GM03348 (cell line): ENCODE measurements at regions not wholly inside any gene's neighbourhood (a gene's known extent, or its start where the extent isn't known, plus 50 kb on each side); places are given as distances from the start of the nearest gene placed in this dataset.

ENCODE experiments used
- DNase-seq: peaks from one replicate; pipeline ENCODE4 v3.0.0; 2012; ENCODE audit warnings: low spot score

DNA sequence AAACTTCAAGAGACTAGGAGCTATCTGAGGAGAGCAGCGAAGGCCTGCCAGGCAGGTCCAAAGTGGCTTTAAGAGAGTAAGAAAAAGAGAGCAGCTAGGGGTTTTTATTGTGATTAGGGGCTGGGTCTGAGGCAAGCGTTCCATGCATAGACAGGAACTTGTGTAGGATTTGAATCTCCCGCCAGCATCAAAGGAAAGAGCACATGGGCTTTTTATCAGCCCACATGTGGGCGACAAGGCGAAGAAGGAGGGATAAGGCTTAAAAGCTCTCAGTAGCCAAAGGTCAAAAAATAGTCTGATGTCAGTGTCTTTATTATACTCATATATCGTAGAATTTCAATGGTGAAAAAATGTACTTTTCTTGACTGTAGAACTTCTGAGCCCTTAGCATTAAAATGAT lies 178.5 kb upstream of the TMEFF2 start:
- DNase-seq = no peak

DNA sequence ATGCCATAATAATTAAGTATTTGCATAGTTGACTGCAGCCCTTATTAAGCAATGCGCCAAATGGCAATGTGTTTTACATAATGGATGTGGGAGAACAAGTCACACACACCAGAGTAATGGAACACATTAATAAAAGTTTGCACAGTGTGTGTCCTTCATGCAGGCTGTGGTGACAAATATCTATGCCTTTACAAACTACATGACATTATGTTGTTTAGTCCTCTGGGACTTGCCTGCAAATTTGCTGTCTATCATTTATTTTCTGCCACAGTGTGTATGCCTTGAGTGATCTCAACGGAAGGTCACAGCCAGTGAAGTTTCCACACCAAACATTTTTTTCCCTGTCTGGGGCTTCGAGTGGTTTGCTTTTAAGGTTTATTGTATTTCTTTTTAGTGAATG lies 175.2 kb upstream of the TMEFF2 start:
- no peak for DNase-seq

DNA sequence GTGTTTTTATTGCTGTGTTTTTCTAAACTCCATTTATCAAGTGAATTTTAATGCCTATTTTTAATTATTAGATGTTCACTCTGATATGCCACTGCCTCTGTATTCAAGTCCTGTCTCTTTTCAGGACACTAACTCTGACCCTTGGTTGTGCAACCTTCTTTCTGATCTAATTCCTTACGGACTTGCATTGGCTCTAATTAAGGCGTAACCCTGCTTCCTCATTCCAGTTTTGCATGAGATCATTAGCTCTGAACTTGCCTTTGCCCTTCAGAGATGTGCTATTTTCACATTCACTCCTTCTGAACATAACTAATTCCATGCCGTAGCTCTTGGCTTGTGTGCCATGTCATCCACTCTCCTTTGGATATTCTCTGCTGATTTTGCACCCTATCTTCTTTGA lies 162.5 kb upstream of the TMEFF2 start:
- no peak for DNase-seq

DNA sequence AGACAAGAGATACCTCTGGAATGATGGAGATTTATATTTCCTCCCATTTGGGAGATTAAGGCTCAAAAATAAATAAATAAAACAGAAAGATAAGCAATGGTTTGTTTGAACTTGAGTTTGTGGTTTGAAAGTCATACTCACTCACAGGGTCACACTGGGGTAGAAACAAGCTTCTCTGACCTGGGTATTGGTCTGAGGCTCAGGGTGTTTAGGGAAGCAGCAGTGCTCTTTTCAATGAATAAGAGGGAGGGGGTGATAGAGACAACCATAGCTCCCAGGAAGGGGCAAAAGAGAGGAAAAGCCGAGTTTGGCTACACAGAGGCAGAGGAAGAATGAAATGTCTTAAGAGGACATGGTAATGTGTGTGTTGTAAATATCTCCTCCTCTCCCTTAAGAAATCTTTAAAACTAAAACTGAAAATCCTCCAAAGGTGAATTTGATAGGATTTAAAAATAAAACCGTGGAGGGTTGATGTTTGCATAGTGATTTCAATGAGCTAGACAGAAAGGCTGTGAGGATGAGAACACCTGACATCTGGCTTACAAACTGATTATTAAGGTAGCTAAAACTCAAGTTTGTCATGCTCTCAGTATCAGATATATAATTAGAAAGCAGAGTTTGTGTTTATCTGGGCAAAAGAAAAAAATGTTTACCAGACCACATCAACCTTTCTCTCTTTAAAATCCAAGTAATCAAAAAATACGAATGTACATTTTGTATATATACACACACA lies 159.9 kb upstream of the TMEFF2 start:
- no peak for DNase-seq

DNA sequence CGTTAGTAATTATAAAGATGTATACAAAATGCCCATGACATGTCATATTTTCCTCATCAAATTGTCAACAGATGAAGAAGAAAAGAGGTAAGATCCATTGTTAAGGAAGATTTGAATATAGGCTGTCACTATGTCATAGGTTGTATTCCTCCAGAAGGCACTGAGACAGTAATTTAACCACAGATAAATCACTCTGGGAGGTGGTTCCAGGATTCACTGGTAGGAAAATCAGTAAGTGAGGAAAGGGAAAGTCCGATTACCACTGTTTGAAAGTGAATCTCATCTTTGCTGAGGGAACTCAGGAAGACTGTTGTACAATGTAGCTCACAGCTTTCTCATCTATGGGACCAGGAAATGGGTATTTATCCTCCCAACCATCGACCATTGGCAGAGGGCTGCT lies 152.8 kb upstream of the TMEFF2 start:
- no peak for DNase-seq

DNA sequence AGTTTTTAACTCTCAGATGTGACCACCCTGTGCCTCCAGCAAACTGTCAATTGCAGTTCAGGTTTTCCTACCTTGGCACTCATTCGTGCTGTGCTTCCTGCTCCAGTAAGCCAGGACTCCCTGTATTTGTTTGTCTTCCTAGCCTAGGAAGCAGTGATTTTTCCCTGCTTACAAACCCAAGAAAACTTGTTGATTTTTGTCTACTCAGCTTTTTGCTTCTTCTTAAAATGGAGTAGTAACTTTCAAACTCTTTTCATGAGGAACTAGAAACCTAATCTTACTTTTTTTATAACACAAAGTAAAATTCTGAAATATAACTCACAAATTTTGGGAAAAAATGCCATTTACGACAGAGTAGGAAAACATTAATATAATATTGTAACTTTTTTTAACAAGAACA lies 150.6 kb upstream of the TMEFF2 start:
- no peak for DNase-seq

DNA sequence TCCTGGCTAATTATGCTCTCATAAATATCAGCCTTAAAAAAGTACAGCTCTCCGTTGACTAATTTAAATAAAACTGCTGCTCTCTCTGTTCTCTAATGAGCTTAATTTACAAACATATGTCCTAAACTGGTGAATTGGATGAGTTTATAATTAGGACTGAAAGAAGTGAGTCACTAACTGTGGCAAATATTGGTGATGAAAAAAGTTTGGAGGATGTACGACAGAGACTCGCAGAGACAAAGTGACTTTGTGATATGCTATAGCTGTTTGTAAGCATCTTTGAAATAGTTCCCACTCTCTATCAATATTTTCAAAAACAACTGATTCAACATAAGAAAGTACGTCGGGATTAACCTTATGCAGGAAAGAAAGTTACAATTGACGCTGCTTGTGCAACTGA lies 138.9 kb upstream of the TMEFF2 start:
- no peak for DNase-seq

DNA sequence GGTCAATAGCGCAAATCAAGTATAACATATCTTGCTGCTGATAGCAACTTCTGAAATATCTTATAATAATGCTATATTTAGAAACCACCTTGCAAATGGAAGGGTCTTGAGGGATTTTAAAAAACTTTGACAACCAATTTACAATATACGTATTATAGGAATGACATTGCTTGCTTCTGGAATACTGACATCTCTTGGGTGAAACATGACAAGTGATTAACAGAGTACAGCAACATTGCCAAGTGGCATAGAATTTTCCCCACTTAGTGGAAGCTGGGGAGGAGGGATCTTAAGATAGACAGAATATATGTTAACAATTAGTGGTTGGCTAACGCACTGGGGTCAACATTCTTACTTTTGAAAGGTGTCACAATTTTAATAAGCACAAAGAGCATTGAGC lies 133.6 kb upstream of the TMEFF2 start:
- DNase-seq = no peak

DNA sequence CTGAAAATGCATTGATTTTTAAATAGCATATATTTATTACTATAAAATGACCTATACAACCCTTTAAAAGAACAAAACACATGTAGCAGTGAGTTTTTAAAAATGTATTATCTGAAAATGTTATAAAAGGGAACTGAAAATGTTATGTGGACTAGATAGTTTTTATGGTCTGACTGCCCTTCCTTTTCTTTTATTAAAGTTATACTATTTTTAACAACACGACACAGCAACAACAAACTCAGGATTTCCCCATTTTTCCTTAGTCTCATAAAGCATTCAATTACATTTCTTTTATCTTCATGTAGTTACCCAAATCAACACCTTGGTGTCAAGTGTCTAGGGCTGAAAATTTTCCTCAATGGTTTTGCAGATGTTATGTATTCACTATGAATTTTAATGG lies 132.8 kb upstream of the TMEFF2 start:
- no peak for DNase-seq

DNA sequence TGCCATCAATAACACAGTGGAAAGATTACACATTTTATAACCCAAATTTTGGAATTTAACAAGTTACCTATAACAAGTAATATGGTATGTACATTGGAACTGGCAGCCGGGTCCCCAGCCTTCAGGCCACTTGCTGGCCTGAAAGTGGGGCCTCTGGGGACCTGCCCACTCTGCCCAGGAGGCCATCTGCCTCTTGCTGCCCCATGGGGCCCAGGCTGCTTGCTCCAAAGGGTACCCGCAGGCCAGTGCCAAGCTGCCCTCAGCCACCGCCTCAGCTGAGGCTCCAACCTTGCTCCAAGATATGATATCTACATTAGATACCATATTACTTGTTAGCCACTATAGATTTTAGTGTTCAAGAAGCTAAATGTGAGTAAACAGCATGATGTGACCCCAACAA lies 120.8 kb upstream of the TMEFF2 start:
- no peak for DNase-seq

DNA sequence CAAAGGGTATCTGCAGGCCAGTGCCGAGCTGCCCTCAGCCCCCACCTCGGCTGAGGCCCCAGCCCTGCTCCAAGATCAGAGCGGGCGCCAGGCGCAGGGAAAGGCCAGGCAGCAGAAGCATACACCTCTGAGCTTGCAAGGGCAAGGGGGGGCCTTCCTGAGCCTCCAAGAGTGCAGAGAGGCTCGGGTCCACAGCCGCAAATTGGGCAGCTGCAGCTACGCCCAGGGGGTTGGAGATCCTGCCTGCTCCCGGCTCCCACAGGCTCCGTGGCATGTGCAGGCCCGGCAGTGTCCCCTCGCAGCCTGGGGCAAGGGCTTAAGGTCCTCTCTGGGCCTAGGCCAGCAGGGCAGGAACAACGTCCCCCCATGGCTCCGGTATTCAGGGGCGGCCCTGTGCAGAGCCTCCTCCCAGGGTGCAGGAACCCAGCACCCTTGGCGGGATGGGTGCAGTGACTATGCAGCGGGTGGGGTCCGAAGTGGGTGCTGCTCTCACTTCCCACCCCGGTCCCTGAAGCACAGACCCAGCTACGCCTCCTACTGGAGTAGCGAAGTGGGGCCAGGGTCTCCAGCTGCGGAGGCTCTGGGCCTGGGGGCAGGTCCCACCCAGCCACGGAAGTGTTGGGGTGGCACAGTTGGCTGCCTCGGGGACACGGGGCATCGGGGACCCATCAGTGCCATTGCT lies 120.2 kb upstream of the TMEFF2 start:
- DNase-seq = no peak

DNA sequence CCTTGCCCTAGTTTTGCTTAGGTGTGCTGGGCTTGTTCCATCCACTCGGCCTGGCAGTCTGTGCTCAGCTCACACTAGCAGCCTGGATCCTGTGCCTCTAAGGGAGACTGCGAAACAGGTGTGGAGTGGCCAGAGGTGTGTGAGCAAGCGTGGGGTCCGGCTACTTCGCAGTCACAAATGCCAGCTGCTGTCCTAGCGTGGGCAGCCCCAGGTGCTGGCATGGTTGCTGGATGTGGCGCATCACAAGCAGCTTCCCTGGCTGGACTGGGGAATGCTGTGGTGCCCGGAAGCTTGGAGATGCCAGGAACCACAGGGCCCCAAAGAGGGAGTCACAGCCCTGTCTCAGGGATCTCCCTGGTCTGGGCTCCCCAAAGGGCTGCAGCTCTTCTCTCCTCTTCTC lies 119.0 kb upstream of the TMEFF2 start:
- DNase-seq = no peak

DNA sequence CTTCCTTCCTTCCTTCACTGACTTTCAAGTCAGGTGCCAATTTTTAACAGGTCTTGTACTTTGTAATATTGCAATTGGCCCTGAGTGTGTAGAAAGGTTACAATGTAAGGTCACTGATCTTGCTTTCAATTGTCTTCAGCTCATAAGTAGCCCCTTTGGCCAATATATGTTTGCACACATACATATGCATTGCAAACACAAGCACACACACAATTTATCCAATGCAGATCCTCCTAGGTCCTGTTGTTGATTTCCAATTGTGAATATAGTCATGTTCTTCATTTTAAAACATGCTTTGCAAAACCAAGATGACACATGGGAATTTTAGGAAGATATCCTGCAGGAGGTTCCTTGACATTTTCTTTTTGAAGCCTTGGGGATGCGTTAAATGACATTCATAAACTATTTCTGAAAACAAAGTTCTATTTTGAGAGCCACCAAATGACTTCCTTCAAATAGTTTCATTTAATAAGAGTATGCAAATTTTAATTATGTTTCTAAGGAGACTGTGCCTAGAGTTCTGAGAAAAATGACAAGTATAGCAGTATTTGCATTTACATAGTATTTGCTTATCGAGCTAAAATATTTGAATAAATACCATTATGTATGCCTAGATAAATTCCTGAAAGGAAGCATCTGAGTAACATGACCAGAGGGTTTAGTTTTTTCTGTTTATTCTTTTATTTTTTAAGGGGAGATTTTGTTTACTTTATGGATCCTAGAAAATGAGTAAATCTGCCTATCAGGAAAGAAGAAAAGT lies 117.1 kb upstream of the TMEFF2 start:
- no peak for DNase-seq

DNA sequence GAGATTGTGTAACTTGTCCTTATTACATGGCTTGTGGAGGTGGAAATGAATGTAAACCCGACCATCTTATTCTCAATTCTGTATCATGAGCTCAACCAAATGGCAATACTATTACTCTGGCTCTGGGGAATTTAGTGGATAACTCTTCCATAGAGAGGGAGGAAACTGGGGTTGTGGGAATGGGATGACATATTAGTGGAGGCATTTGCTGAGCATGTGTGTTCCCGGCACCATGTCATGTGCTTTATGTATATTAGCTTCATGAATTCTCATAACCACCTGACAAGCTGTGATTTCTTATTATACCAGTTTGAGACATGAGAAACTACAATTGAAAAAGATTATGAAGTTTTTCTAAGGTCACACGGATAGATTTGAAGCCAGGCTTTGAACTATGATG lies 112.8 kb upstream of the TMEFF2 start:
- no peak for DNase-seq

DNA sequence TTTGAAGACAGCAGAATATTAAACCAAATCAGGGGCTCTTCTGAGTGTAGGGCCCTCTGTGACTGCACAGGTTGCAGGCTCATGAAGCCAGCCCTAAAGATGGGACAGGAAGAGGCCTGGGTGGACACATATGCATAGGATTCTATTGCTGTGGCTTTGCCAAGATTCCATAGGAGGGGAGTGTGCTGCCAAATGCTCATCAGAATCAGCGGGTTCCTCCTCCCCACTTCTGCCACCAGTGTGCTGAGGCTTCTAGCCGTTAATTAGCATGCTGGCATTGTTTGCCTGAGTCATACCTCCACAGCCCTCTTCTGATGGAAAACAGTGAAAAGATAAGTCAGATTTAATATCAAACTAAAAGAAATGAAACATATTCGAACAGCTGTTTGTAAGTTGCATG lies 103.9 kb upstream of the TMEFF2 start:
- no peak for DNase-seq

DNA sequence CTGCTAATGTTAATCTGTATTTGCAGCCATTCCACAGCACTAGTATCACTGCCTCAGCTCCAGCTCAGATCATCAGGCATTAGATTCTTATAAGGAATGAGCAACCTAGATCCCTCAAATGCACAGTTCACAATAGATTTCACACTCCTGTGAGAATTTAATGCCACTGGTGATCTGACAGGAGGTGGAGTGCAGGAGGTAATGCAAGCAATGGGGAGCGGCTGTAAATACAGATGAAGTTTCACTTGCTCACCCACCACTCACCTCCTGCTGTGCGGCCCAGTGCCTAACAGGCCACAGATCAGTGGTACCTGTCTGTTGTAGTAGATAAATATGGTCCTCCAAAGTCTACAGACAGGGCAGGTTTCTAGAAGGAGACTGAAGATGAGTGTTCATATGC lies 97.7 kb upstream of the TMEFF2 start:
- no peak for DNase-seq

DNA sequence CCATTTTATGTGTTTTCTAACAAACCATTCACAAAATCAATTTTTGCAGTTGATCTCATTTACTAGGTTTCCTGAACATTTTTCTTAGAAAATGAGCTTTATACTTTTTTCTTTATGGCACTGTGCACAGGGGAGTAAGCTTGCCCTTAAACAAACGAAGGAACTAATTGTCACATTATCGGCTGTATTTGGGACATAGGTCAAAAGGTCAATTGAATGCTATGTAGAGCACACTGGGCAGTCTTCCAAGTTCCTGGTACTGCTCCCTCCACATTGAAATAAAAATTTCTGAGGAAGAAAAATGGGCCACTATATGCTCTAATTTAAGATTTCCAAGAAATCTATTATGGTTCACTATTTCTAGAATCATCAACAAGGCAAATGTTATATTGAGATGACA lies 93.6 kb upstream of the TMEFF2 start:
- no peak for DNase-seq

DNA sequence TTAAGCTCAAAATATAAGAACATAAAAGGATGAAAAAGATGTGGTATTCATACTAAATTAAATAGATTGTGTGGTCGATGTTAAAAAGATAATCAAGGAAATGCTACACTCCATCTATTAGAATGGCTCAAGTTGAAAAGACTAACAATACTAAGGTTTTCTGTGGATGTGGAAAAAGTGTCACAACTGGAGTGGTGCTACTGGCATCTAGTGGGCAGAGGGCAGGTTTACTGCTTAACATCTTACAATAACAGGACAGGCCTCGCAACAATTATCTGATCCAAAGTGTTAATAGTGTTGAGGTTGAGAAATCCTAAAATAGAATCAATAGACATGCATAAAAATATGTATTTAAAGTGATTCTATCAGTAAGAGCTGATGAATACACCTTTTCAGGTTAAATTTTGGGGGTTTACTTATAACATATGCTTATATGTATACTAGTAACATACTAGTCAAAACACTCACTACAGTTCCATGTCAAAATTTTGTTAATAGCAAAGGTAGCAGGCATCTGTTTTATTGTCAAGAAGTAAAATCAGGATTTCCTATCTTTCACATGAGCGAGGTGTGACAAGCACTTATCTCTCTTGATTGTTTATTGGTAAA lies 91.5 kb upstream of the TMEFF2 start:
- peak; percentile 45 for DNase-seq

DNA sequence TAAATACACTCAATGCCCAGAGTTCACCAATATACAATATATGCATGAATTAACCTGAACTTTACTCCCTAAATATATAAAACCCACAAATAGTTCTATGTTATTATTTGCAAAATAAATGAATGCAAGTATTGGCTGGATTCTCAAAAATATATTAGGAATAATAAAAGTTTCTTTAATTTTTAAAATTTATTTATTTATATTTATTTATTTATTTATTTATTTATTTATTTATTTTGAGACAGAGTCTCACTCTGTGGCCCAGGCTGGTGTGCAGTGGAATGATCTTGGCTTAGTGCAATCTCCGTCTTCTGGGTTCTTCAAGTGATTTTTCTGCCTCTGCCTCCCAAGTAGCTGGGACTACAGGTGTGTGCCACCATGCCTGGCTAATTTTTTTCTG lies 88.7 kb upstream of the TMEFF2 start:
- no peak for DNase-seq

DNA sequence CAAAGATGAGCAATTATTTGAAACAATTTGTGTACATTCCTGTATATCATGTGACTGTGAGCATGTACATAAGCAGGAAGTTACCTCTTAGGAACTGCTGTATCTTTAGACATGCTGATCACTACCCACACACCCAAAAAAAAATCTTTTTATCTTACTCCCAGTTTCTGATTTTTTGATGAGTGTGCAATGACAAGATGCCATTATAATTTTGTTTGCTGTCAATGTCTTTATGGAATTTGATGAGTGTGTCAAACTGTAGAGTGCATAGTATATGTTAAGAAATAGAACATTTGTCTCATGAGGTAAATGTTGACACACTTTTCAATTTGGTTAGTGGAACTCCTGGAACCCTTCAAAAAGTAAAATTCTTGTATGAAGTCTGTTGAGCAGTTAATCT lies 84.0 kb upstream of the TMEFF2 start:
- DNase-seq = no peak

DNA sequence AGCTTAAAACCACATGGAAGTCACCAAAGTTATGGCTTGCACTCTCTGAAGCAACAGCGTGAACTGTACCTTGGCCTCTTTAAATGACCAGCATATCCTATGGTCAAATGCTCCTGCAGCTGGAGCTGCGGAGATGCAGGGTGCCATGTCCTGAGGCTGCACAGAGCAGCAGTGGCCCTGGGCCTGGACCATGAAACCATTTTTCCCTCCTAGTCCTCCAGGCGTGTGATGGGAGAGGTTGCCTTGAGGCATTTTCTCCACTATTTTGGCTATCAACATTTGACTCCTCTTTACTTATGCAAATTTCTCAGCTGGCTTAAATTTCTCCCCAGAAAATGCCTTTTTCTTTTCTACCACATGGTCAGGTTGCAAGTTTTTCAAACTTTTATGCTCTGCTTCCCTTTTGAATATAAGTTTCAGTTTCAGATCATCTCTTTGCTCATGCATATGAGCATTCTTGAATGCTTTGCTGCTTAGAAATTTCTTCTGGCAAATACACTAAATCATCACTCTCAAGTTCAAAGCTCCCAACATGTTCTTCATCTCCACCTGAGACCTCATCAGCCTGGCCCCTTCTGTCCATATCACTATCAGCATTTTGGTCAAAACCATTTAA lies 82.9 kb upstream of the TMEFF2 start:
- DNase-seq = no peak

DNA sequence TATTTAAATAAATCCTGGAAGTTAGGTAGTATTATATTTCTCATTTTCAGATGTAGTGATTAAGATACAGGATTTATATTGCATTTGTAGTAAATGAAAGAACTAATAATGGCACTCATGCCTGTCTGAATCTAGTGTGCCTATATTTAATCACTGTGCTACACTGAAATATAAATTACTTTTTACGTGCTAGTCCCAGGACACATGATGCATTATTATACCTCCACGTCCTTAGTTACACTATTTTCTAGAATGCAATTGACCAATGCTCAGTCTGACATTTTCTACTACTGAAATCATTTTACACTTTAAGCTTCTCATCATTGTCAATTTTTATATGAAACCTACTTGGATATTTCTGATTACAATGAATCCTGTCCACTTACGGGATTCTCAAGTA lies 80.9 kb upstream of the TMEFF2 start:
- no peak for DNase-seq

DNA sequence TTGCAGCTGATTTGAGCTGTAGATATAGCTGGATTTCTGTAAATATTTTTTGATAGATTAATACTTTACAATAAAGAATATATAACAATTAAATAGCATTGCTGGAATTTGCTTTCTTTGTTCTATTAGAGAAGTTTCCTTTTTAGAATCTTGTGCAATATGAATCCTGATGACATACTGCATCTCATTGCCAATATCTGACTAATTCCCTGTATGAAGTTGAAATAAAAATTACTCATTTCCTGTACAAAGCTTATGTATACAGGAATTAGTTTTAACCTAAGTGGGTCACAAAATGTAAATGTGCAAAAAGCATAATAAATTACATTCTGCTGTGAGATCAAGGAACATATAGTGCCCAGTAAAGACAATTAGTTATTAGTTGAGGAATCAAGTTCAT lies 72.8 kb upstream of the TMEFF2 start:
- DNase-seq = peak; percentile 59
